Fibroblast of mammary gland (primary cell): ENCODE measurements at regions not wholly inside any gene's neighbourhood (a gene's known extent, or its start where the extent isn't known, plus 50 kb on each side); places are given as distances from the start of the nearest gene placed in this dataset.
A peak's percentile ranks its signal among the peaks of the same experiment; 100 is the strongest.

Experiments used
- DNase-seq: peaks from one replicate; pipeline ENCODE4 v3.0.0-alpha.2; 2010; ENCODE audit warnings: low read depth
- H3K4me3 ChIP-seq: 2 replicates; pipeline ENCODE4 v1.5.1; 2011; ENCODE audit warnings: low read depth, mild to moderate bottlenecking, low read length, moderate library complexity; ENCODE audit not compliant: control insufficient read depth
- CTCF ChIP-seq: conservative IDR thresholded peaks from 2 replicates; pipeline ENCODE4 v1.5.1; 2011; ENCODE audit warnings: low read depth, low read length, inconsistent platforms; ENCODE audit not compliant: control insufficient read depth, insufficient read depth

GRCh38 chr5:143986516-143987212 is 174.7 kb downstream of the HMHB1 start:
- no peak for TF ChIP-seq CTCF
- peak; percentile 77 for DNase-seq
- no peak overlapping the region for H3K4me3 ChIP-seq

- no peak overlapping the region for H3K4me3 ChIP-seq
- no peak for DNase-seq
- no peak for TF ChIP-seq CTCF
These were observed 175.3 kb downstream of the HMHB1 start for GRCh38 chr5:143987264-143987663.

GRCh38 chr5:143987751-143988560 is 176.0 kb downstream of the HMHB1 start:
- TF ChIP-seq CTCF, result no peak
- no peak overlapping the region for H3K4me3 ChIP-seq
- no peak for DNase-seq

GRCh38 chr5:143992496-143992895 is 178.0 kb downstream of the YIPF5 start:
- DNase-seq, result peak; percentile 19

GRCh38 chr5:144002876-144003275 is 167.6 kb downstream of the YIPF5 start:
- no peak for TF ChIP-seq CTCF
- DNase-seq, result peak; percentile 31
- H3K4me3 ChIP-seq, result no peak overlapping the region

More at GRCh38 chr5:143992496-143992895, 178.0 kb downstream of the YIPF5 start:
- TF ChIP-seq CTCF, result no peak
- H3K4me3 ChIP-seq, result no peak overlapping the region

GRCh38 chr5:144003636-144004035 is 166.8 kb downstream of the YIPF5 start:
- no peak overlapping the region for H3K4me3 ChIP-seq
- TF ChIP-seq CTCF, result no peak
- DNase-seq, result no peak
